Stimulated activated CD4-positive, alpha-beta T cell treated with anti-CD3 and anti-CD28 coated beads, Interleukin-12 subunit alpha, Interleukin-12 subunit beta, amount 100 ng/mL, for 24 hours (primary cell): ENCODE measurements at regions not wholly inside any gene's neighbourhood (a gene's known extent, or its start where the extent isn't known, plus 50 kb on each side); places are given as distances from the start of the nearest gene placed in this dataset.

Source experiments
- DNase-seq, 2 experiments: peaks; one replicate each; pipeline ENCODE4 v3.0.0-alpha.2; 2020; ENCODE audit warnings: low read depth in 2 of 2

GRCh38 chr21:27134516-27134915 is 167.6 kb upstream of the ADAMTS5 start:
- DNase-seq: no peak

GRCh38 chr21:27132266-27132665 is 165.4 kb upstream of the ADAMTS5 start:
- no peak for DNase-seq

- no peak for DNase-seq
Observed at GRCh38 chr21:27130154-27130553, 163.3 kb upstream of the ADAMTS5 start.

GRCh38 chr21:27129694-27130093 is 162.8 kb upstream of the ADAMTS5 start:
- no peak for DNase-seq

- DNase-seq: no peak
Observed at GRCh38 chr21:27129215-27129614, 162.3 kb upstream of the ADAMTS5 start.

GRCh38 chr21:27126140-27126539 is 159.3 kb upstream of the ADAMTS5 start:
- DNase-seq: no peak

- DNase-seq: no peak
Observed at GRCh38 chr21:27122686-27123085, 155.8 kb upstream of the ADAMTS5 start.

GRCh38 chr21:27114111-27114510 is 147.2 kb upstream of the ADAMTS5 start:
- DNase-seq: no peak

- DNase-seq: no peak
Observed at GRCh38 chr21:27112186-27112585, 145.3 kb upstream of the ADAMTS5 start.

- no peak for DNase-seq
Observed at GRCh38 chr21:27110956-27111355, 144.1 kb upstream of the ADAMTS5 start.

GRCh38 chr21:27108701-27109100 is 141.8 kb upstream of the ADAMTS5 start:
- DNase-seq: no peak

- DNase-seq: no peak
Observed at GRCh38 chr21:27108228-27108627, 141.3 kb upstream of the ADAMTS5 start.

GRCh38 chr21:27104846-27105431 is 138.1 kb upstream of the ADAMTS5 start:
- no peak for DNase-seq

GRCh38 chr21:27103768-27104167 is 136.9 kb upstream of the ADAMTS5 start:
- DNase-seq: no peak

GRCh38 chr21:27101523-27101922 is 134.6 kb upstream of the ADAMTS5 start:
- no peak for DNase-seq

GRCh38 chr21:27094184-27094948 is 127.5 kb upstream of the ADAMTS5 start:
- no peak for DNase-seq

GRCh38 chr21:27086630-27087029 is 119.7 kb upstream of the ADAMTS5 start:
- DNase-seq: no peak

- no peak for DNase-seq
Observed at GRCh38 chr21:27086186-27086585, 119.3 kb upstream of the ADAMTS5 start.

GRCh38 chr21:27085387-27085786 is 118.5 kb upstream of the ADAMTS5 start:
- DNase-seq: no peak

- no peak for DNase-seq
Observed at GRCh38 chr21:27083144-27083543, 116.3 kb upstream of the ADAMTS5 start.

GRCh38 chr21:27082431-27083010 is 115.6 kb upstream of the ADAMTS5 start:
- no peak for DNase-seq

- DNase-seq: no peak
Observed at GRCh38 chr21:27079636-27080240, 112.8 kb upstream of the ADAMTS5 start.

- DNase-seq: no peak
Observed at GRCh38 chr21:27078915-27079314, 112.0 kb upstream of the ADAMTS5 start.
